ENCODE measurements at regions not wholly inside any gene's neighbourhood (a gene's known extent, or its start where the extent isn't known, plus 50 kb on each side); places are given as distances from the start of the nearest gene placed in this dataset.
"Not testable (repeated sequence)": the region's sequence is repeated elsewhere in the genome, so short reads cannot be mapped to it uniquely, and the experiment has no call there.

DNA sequence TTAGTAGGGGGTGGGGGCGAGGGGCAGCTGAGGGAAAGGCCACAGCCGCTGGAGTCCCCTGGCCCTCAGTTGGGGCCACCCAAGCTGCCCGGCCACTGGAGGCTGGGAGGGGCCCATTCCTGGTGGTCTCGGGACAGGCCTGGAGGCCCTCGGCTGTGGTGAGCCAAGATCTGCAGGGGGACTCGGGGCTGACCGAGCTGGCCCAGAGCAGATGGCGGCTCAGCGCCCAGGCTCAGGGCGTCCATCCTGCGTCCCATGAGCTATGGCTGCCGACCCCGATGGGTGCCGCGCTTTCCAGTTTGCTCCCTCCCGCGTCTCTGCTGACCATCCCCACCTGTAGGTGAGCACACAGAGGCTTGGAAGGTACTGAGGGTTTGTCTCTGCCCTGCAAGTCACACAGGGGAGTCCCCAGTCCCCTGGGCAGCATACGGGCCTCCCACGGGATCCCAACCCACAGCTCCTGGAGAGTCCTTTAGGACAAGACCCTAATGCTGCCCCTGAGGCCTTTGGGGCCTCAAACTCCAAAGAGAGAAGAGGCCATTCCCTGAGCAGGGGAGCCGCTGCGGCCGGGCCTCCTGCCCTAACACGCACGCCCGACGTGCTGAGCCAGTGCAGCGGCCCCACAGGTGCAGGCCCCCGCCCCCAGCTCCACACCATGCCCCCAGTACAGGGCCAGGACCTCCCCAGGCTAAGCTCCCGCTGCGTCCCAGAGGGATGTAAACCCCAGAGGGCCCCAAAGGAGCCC, 107.2 kb downstream of the MICALL2 start:
- Histone ChIP-seq H3K9me3 (ENCODE audit: control extremely low read depth in 1 of 5, control insufficient read depth in 4 of 5, insufficient read depth in 2 of 5, low read depth in 1 of 5, low read length in 4 of 5) (no peaks in the 10 kb centered on the region), H3K4me1 (ENCODE audit: control extremely low read depth in 1 of 4, control insufficient read depth in 4 of 4, insufficient read depth in 4 of 4, low read length in 3 of 4) (no peaks in the 10 kb centered on the region), H3K27ac (ENCODE audit: insufficient read depth in 1 of 2, low read depth in 1 of 2, low read length in 2 of 2, poor library complexity in 1 of 2, severe bottlenecking in 2 of 2) (no peak overlapping the region), H3K4me3 (ENCODE audit: control insufficient read depth in 1 of 7, extremely low read depth in 1 of 7, insufficient read depth in 4 of 7, low read depth in 2 of 7, low read length in 6 of 7) (no peak overlapping the region), H3K36me3 (ENCODE audit: control insufficient read depth in 4 of 4, insufficient read depth in 4 of 4, low read length in 3 of 4) (no peaks in the 10 kb centered on the region), H3K27me3 (replicated peaks in 2 of 5; ENCODE audit: control insufficient read depth in 4 of 5, insufficient read depth in 5 of 5, low read length in 4 of 5) (peaks cover 0 to 35% (median 2%) of the 10 kb centered on the region in 5 experiments)
- DNase-seq = no peak
- ChIA-PET CTCF (no interaction called here), POLR2A (no interaction called here)
- 93% methylated on average over 28 of the region's 30 CpGs for WGBS (ENCODE audit: insufficient coverage)

DNA sequence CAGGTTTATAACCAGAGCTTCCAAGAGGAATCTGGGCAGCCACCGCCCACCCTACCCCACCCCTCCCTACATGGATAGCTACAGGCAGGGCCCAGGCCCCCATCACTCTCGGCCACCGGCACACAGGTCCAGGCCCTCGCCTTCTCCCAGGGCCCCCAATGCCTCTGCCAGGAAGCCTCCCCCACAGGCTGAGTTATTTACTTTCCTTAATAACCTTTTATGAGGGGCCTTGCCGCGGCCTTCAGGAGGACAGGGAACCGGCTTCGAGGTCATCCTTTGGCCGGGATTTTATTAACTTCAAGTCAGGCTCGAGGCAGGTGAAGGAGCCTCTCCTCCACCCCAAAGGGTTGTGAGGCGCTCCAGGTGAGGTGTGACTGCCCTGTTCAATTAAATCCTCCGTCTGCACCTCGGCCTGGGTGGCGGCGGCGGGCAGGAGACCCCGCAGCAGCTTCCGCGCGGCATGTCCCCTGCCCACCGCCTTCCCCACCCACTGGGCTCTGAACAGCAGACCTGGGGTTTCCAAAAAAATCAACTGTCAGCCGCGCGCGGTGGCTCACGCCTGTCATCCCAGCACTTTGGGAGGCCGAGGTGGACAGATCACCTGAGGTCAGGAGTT, 106.5 kb downstream of the MICALL2 start:
- H3K4me1 ChIP-seq (ENCODE audit: control extremely low read depth in 1 of 4, control insufficient read depth in 4 of 4, insufficient read depth in 4 of 4, low read length in 3 of 4) = no peaks in the 10 kb centered on the region
- H3K36me3 ChIP-seq (ENCODE audit: control insufficient read depth in 4 of 4, insufficient read depth in 4 of 4, low read length in 3 of 4) = no peaks in the 10 kb centered on the region
- ChIA-PET CTCF (interaction anchor here (0.7 kb wide), 1 partner anchor 395 kb away, joined by 3 read pairs; no protein-coding TSS in a partner anchor), POLR2A (no interaction called here)
- DNase-seq = no peak
- no peak overlapping the region for H3K4me3 ChIP-seq (ENCODE audit: control insufficient read depth in 1 of 7, extremely low read depth in 1 of 7, insufficient read depth in 4 of 7, low read depth in 2 of 7, low read length in 6 of 7)
- WGBS (ENCODE audit: insufficient coverage) = 93% methylated on average over 25 of the region's 27 CpGs
- H3K9me3 ChIP-seq (ENCODE audit: control extremely low read depth in 1 of 5, control insufficient read depth in 4 of 5, insufficient read depth in 2 of 5, low read depth in 1 of 5, low read length in 4 of 5) = no peaks in the 10 kb centered on the region
- no peak overlapping the region for H3K27ac ChIP-seq (ENCODE audit: insufficient read depth in 1 of 2, low read depth in 1 of 2, low read length in 2 of 2, poor library complexity in 1 of 2, severe bottlenecking in 2 of 2)
- H3K27me3 ChIP-seq (replicated peaks in 2 of 5; ENCODE audit: control insufficient read depth in 4 of 5, insufficient read depth in 5 of 5, low read length in 4 of 5) = peaks cover 0 to 30% (median 2%) of the 10 kb centered on the region in 5 experiments

GRCh38 chr7:1354661-1355567, 104.4 kb downstream of the MICALL2 start:
- DNase-seq = no peak
- H3K36me3 ChIP-seq (ENCODE audit: control insufficient read depth in 4 of 4, insufficient read depth in 4 of 4, low read length in 3 of 4) = no peaks in the 10 kb centered on the region
- 88% methylated on average over 21 of the region's 32 CpGs for WGBS (ENCODE audit: insufficient coverage)
- no peaks in the 10 kb centered on the region for H3K4me1 ChIP-seq (ENCODE audit: control extremely low read depth in 1 of 4, control insufficient read depth in 4 of 4, insufficient read depth in 4 of 4, low read length in 3 of 4)
- ChIA-PET POLR2A (no interaction called here), CTCF (interaction anchor here (0.6 kb wide), 1 partner anchor 66 kb away, joined by 3 read pairs; no protein-coding TSS in a partner anchor)
- H3K9me3 ChIP-seq (ENCODE audit: control extremely low read depth in 1 of 5, control insufficient read depth in 4 of 5, insufficient read depth in 2 of 5, low read depth in 1 of 5, low read length in 4 of 5) = no peaks in the 10 kb centered on the region
- H3K27me3 ChIP-seq (replicated peaks in 2 of 5; ENCODE audit: control insufficient read depth in 4 of 5, insufficient read depth in 5 of 5, low read length in 4 of 5) = peaks cover 0 to 19% (median 2%) of the 10 kb centered on the region in 5 experiments
- H3K4me3 ChIP-seq (ENCODE audit: control insufficient read depth in 1 of 7, extremely low read depth in 1 of 7, insufficient read depth in 4 of 7, low read depth in 2 of 7, low read length in 6 of 7) = no peak overlapping the region
- no peak overlapping the region for H3K27ac ChIP-seq (ENCODE audit: insufficient read depth in 1 of 2, low read depth in 1 of 2, low read length in 2 of 2, poor library complexity in 1 of 2, severe bottlenecking in 2 of 2)

DNA sequence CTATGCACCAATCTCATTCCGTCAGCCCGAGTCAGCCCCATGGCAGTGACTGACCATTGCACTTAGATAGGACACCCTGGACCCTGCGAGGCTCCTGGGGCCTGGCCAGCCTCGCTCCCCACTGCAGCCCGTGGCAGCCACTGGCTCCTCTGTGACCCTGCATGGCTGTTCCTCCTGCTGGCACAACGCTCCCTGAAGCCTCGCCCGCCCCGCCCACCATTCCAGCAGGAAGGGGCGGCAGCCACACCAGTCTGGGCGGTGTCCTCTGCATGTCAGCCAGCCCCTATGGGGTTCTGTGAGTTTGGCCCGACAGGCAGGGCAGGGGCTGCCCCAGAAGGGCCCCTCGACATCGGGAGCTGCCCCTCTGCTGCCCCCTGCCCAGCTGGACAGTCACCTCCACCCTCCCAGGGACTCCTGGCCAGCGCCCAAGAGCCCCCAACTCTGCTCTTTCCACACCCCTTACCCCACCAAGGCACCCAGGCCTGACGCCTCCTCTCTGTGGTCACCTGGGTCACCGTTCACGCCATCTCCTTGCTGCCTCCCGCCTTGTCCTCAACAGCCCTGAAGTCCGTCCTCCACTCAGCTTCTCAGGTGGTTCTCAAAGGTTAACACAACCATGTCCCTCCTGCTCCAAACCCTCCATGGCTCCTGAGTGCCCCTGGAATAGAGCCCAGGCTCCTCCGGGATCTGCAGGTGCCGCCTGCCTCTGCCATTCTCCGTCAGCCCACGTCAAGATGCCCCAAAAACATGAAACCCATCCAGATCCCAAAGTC, 103.5 kb downstream of the MICALL2 start:
- CTCF ChIA-PET = no interaction called here

DNA sequence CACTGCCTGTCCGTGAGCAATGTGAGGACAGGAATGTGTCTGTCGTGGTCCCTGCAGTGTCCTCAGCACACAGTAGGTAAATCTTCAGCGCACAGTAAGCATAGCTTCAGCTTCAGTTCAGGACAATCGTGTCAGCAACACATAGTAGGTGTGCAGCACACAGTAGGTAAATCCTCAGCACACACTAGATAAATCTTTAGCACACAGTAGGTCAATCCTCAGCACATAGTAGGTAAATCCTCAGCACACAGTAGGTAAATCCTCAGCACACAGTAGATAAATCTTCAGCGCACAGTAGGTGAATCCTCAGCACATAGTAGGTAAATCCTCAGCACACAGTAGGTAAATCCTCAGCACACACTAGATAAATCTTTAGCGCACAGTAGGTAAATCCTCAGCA, 102.4 kb downstream of the MICALL2 start:
- DNase-seq; H3K4me1 ChIP-seq (ENCODE audit: control extremely low read depth in 1 of 4, control insufficient read depth in 4 of 4, insufficient read depth in 4 of 4, low read length in 3 of 4); H3K36me3 ChIP-seq (ENCODE audit: control insufficient read depth in 4 of 4, insufficient read depth in 4 of 4, low read length in 3 of 4); CTCF ChIA-PET; H3K9me3 ChIP-seq (ENCODE audit: control extremely low read depth in 1 of 5, control insufficient read depth in 4 of 5, insufficient read depth in 2 of 5, low read depth in 1 of 5, low read length in 4 of 5); POLR2A ChIA-PET; H3K4me3 ChIP-seq (ENCODE audit: control insufficient read depth in 1 of 7, extremely low read depth in 1 of 7, insufficient read depth in 4 of 7, low read depth in 2 of 7, low read length in 6 of 7); H3K27ac ChIP-seq (ENCODE audit: insufficient read depth in 1 of 2, low read depth in 1 of 2, low read length in 2 of 2, poor library complexity in 1 of 2, severe bottlenecking in 2 of 2): not testable (repeated sequence)
- 97% methylated on average over 4 of the region's 6 CpGs for WGBS (ENCODE audit: insufficient coverage)
- H3K27me3 ChIP-seq (replicated peaks in 2 of 5; ENCODE audit: control insufficient read depth in 4 of 5, insufficient read depth in 5 of 5, low read length in 4 of 5) = peaks cover 0 to 20% (median 2%) of the 10 kb centered on the region in 5 experiments

More for the DNA sequence above, 103.5 kb downstream of the MICALL2 start:
- Histone ChIP-seq H3K9me3 (ENCODE audit: control extremely low read depth in 1 of 5, control insufficient read depth in 4 of 5, insufficient read depth in 2 of 5, low read depth in 1 of 5, low read length in 4 of 5) (no peaks in the 10 kb centered on the region), H3K4me3 (ENCODE audit: control insufficient read depth in 1 of 7, extremely low read depth in 1 of 7, insufficient read depth in 4 of 7, low read depth in 2 of 7, low read length in 6 of 7) (no peak overlapping the region), H3K27me3 (replicated peaks in 2 of 5; ENCODE audit: control insufficient read depth in 4 of 5, insufficient read depth in 5 of 5, low read length in 4 of 5) (peaks cover 0 to 22% (median 2%) of the 10 kb centered on the region in 5 experiments), H3K36me3 (ENCODE audit: control insufficient read depth in 4 of 4, insufficient read depth in 4 of 4, low read length in 3 of 4) (no peaks in the 10 kb centered on the region), H3K27ac (ENCODE audit: insufficient read depth in 1 of 2, low read depth in 1 of 2, low read length in 2 of 2, poor library complexity in 1 of 2, severe bottlenecking in 2 of 2) (no peak overlapping the region), H3K4me1 (ENCODE audit: control extremely low read depth in 1 of 4, control insufficient read depth in 4 of 4, insufficient read depth in 4 of 4, low read length in 3 of 4) (no peaks in the 10 kb centered on the region)
- POLR2A ChIA-PET = no interaction called here
- DNase-seq = no peak
- WGBS (ENCODE audit: insufficient coverage) = 73% methylated on average over 18 of the region's 24 CpGs

GRCh38 chr7:1357260-1357600, 102.0 kb downstream of the MICALL2 start:
- H3K4me1 ChIP-seq (ENCODE audit: control extremely low read depth in 1 of 4, control insufficient read depth in 4 of 4, insufficient read depth in 4 of 4, low read length in 3 of 4); DNase-seq; CTCF ChIA-PET; H3K4me3 ChIP-seq (ENCODE audit: control insufficient read depth in 1 of 7, extremely low read depth in 1 of 7, insufficient read depth in 4 of 7, low read depth in 2 of 7, low read length in 6 of 7); POLR2A ChIA-PET; H3K27ac ChIP-seq (ENCODE audit: insufficient read depth in 1 of 2, low read depth in 1 of 2, low read length in 2 of 2, poor library complexity in 1 of 2, severe bottlenecking in 2 of 2); H3K9me3 ChIP-seq (ENCODE audit: control extremely low read depth in 1 of 5, control insufficient read depth in 4 of 5, insufficient read depth in 2 of 5, low read depth in 1 of 5, low read length in 4 of 5); H3K36me3 ChIP-seq (ENCODE audit: control insufficient read depth in 4 of 4, insufficient read depth in 4 of 4, low read length in 3 of 4): not testable (repeated sequence)
- WGBS (ENCODE audit: insufficient coverage) = 96% methylated on average over 3 of the region's 3 CpGs
- peaks cover 0 to 18% (median 2%) of the 10 kb centered on the region in 5 experiments for H3K27me3 ChIP-seq (replicated peaks in 2 of 5; ENCODE audit: control insufficient read depth in 4 of 5, insufficient read depth in 5 of 5, low read length in 4 of 5)

Measured in common myeloid progenitor, CD34-positive (primary cell).